Panc1 (cell line): ENCODE measurements at regions not wholly inside any gene's neighbourhood (a gene's known extent, or its start where the extent isn't known, plus 50 kb on each side); places are given as distances from the start of the nearest gene placed in this dataset.

ENCODE experiments used
- ATAC-seq: fragments of 200-7000 bp; cut with Tn5 transposase; 2 replicates; pipeline ENCODE4 v1.9.1; 2020; ENCODE audit warnings: mild to moderate bottlenecking, moderate library complexity
- BruUV-seq: library from RNA; stranded (reverse); fragments of 400-500 nt; replicated peaks from 2 replicates; lab custom pipeline; 2021; lab: Mats Ljungman, UMichigan
- CTCF ChIA-PET: fragments of 300-600 bp; sonication (Branson Sonifier 250); formaldehyde crosslinking; loops from one replicate; lab custom pipeline; 2022; ENCODE audit warnings: antibody characterized with exemption; lab: Charles Lee
- POLR2A ChIA-PET: fragments of 300-600 bp; sonication (Branson Sonifier 250); formaldehyde crosslinking; loops from one replicate; lab custom pipeline; 2022; ENCODE audit warnings: antibody characterized with exemption; lab: Charles Lee
- DNase-seq: peaks from one replicate; pipeline ENCODE4 v3.0.0-alpha.2; 2010; ENCODE audit warnings: low read depth, low spot score
- H3K27ac ChIP-seq: 2 replicates; pipeline ENCODE4 v1.5.1; 2011; ENCODE audit warnings: mild to moderate bottlenecking, low read length, inconsistent platforms
- H3K27me3 ChIP-seq: fragments of 200-500 bp; sonication (Bioruptor generic); 2 replicates; pipeline ENCODE4 v1.6.0; 2014; ENCODE audit warnings: low read length, inconsistent platforms; ENCODE audit not compliant: control insufficient read depth, insufficient read depth
- H3K36me3 ChIP-seq: fragments of 200-500 bp; sonication (Bioruptor generic); 2 replicates; pipeline ENCODE4 v1.5.1; 2014; ENCODE audit warnings: inconsistent platforms, mild to moderate bottlenecking, low read length, moderate library complexity; ENCODE audit not compliant: control insufficient read depth, insufficient read depth
- H3K4me1 ChIP-seq: 2 replicates; pipeline ENCODE4 v1.5.1; 2011; ENCODE audit warnings: inconsistent platforms, mild to moderate bottlenecking, low read length, moderate library complexity; ENCODE audit not compliant: control insufficient read depth, insufficient read depth
- H3K4me3 ChIP-seq, 2 experiments: 2 replicates each; pipeline ENCODE4 v1.5.1; 2011 to 2012; ENCODE audit warnings: low read depth in 2 of 2, low read length in 2 of 2, mild to moderate bottlenecking in 2 of 2, inconsistent platforms in 1 of 2, moderate library complexity in 1 of 2
- H3K9me3 ChIP-seq: fragments of 200-500 bp; sonication (Bioruptor generic); 2 replicates; pipeline ENCODE4 v1.5.1; 2014; ENCODE audit warnings: low read depth, mild to moderate bottlenecking, inconsistent platforms, low read length, moderate library complexity; ENCODE audit not compliant: control insufficient read depth, insufficient read depth
- POLR2AphosphoS5 ChIP-seq: IDR thresholded peaks from 2 replicates; pipeline ENCODE4 v1.6.1; 2012; ENCODE audit warnings: mild to moderate bottlenecking, low read depth, low read length, moderate library complexity
- SIN3A ChIP-seq: IDR thresholded peaks from 2 replicates; pipeline ENCODE4 v1.6.1; 2012; ENCODE audit warnings: low read depth, mild to moderate bottlenecking, low read length, moderate library complexity, borderline replicate concordance; ENCODE audit not compliant: insufficient read depth
- TCF7L2 ChIP-seq: IDR thresholded peaks from 2 replicates; pipeline ENCODE4 v1.6.1; 2011; ENCODE audit warnings: mild to moderate bottlenecking, low read depth, low read length, inconsistent platforms
- in situ Hi-C: cut with HindIII; loops from 2 replicates; pipeline ENCODE4 v1.10.0; 2016; ENCODE audit warnings: low sequenced_read_pairs, low pct_unique_long_range_greater_than_20kb
- intact Hi-C: fragments of 100-400 bp; cut with micrococcal nuclease; formaldehyde crosslinking; loops from one replicate; pipeline ENCODE4 v1.10.0; 2022; ENCODE audit not compliant: unreplicated experiment
- TF ChIP-seq, protein P1 (sequence below), 2 experiments: IDR thresholded peaks; 2 replicates each; pipeline ENCODE4 v1.6.1; 2011 to 2012; ENCODE audit warnings: low read depth in 2 of 2, control low read depth in 1 of 2, low read length in 1 of 2, mild to moderate bottlenecking in 1 of 2, moderate library complexity in 1 of 2; ENCODE audit not compliant: insufficient read depth in 1 of 2
- TF ChIP-seq, protein P2 (sequence below): fragments of 450-650 bp; IDR thresholded peaks from 2 replicates; pipeline ENCODE4 v1.5.1; 2017; ENCODE audit warnings: mild to moderate bottlenecking

DNA sequence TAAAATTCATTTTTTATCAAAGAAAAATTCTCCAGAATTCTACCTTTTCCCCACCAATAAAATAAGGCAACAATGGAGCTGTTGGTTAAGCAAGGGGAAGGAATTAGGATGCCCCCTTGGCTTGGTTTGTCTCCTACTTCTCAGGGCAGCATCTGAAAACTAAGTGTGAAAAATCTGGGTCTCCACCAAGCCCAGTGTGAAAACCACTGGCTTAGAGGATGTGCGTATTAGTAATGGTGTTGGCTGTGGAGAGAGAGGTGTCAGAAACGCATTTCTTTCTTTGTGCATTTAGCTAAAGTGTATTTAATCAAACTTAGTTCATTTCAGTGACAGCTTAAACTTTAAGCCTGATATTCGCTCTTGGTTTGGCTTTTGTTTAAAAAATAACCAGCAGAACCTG, 662.7 kb downstream of the MCTP2 start:
- TF ChIP-seq SIN3A (no peak), POLR2AphosphoS5 (no peak), TCF7L2 (no peak)
- TF ChIP-seq, protein P1, sequence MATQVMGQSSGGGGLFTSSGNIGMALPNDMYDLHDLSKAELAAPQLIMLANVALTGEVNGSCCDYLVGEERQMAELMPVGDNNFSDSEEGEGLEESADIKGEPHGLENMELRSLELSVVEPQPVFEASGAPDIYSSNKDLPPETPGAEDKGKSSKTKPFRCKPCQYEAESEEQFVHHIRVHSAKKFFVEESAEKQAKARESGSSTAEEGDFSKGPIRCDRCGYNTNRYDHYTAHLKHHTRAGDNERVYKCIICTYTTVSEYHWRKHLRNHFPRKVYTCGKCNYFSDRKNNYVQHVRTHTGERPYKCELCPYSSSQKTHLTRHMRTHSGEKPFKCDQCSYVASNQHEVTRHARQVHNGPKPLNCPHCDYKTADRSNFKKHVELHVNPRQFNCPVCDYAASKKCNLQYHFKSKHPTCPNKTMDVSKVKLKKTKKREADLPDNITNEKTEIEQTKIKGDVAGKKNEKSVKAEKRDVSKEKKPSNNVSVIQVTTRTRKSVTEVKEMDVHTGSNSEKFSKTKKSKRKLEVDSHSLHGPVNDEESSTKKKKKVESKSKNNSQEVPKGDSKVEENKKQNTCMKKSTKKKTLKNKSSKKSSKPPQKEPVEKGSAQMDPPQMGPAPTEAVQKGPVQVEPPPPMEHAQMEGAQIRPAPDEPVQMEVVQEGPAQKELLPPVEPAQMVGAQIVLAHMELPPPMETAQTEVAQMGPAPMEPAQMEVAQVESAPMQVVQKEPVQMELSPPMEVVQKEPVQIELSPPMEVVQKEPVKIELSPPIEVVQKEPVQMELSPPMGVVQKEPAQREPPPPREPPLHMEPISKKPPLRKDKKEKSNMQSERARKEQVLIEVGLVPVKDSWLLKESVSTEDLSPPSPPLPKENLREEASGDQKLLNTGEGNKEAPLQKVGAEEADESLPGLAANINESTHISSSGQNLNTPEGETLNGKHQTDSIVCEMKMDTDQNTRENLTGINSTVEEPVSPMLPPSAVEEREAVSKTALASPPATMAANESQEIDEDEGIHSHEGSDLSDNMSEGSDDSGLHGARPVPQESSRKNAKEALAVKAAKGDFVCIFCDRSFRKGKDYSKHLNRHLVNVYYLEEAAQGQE (IDR thresholded peaks at IDR 0.05; ENCODE audit: insufficient read depth in 1 of 2, low read depth in 2 of 2, low read length in 1 of 2) = no peak
- TF ChIP-seq, protein P2, sequence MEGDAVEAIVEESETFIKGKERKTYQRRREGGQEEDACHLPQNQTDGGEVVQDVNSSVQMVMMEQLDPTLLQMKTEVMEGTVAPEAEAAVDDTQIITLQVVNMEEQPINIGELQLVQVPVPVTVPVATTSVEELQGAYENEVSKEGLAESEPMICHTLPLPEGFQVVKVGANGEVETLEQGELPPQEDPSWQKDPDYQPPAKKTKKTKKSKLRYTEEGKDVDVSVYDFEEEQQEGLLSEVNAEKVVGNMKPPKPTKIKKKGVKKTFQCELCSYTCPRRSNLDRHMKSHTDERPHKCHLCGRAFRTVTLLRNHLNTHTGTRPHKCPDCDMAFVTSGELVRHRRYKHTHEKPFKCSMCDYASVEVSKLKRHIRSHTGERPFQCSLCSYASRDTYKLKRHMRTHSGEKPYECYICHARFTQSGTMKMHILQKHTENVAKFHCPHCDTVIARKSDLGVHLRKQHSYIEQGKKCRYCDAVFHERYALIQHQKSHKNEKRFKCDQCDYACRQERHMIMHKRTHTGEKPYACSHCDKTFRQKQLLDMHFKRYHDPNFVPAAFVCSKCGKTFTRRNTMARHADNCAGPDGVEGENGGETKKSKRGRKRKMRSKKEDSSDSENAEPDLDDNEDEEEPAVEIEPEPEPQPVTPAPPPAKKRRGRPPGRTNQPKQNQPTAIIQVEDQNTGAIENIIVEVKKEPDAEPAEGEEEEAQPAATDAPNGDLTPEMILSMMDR = no peak
- no peaks in the 10 kb centered on the region for H3K36me3 ChIP-seq
- no peaks in the 10 kb centered on the region for H3K9me3 ChIP-seq
- H3K4me3 ChIP-seq = no peak overlapping the region
- in situ Hi-C loops = no loop called here
- DNase-seq (no peak), ATAC-seq (no peak)
- intact Hi-C loops = no loop called here
- H3K27ac ChIP-seq = no peak overlapping the region
- BruUV-seq = no TSS peak
- ChIA-PET POLR2A (no interaction called here), CTCF (no interaction called here)
- H3K27me3 ChIP-seq = no peaks in the 10 kb centered on the region
- H3K4me1 ChIP-seq = no peaks in the 10 kb centered on the region

DNA sequence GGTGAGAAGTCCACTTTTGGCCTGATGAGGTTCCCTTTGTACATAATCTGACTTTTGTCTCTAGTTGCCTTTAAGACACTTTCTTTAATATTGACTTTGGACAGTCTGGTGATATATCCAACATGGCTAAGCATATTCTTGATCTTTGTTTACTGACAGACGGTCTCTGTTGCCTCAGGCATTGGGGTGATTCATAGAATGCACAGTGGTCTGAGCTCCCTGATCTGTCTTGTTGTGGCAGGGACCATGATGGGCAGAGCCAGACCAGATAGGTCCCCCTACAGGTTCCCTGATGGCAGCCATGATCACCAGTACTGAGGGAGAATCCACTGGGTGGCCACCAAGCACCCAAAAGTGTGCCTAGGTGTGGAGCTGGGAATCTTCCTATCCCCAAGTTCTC, 678.1 kb downstream of the MCTP2 start:
- POLR2A ChIA-PET = no interaction called here
- intact Hi-C loops = no loop called here
- no peak for ATAC-seq
- no TSS peak for BruUV-seq
- Histone ChIP-seq H3K36me3 (no peaks in the 10 kb centered on the region; the same call in 1 of the 2 replicates), H3K27ac (no peak overlapping the region), H3K27me3 (no peaks in the 10 kb centered on the region), H3K4me1 (no peaks in the 10 kb centered on the region), H3K9me3 (0 out of 2 replicates have a peak, but pooled peaks cover 4% of the 10 kb centered on the region), H3K4me3 (no peak overlapping the region)
- in situ Hi-C loops = no loop called here
- DNase-seq = no peak
- TF ChIP-seq, protein P1 (IDR thresholded peaks at IDR 0.05; ENCODE audit: insufficient read depth in 1 of 2, low read depth in 2 of 2, low read length in 1 of 2) = no peak
- TF ChIP-seq POLR2AphosphoS5 (no peak), TCF7L2 (no peak), SIN3A (no peak)
- TF ChIP-seq, protein P2 = no peak
- CTCF ChIA-PET = no interaction called here
